MM.1S (cell line): ENCODE measurements at regions not wholly inside any gene's neighbourhood (a gene's known extent, or its start where the extent isn't known, plus 50 kb on each side); places are given as distances from the start of the nearest gene placed in this dataset.

ENCODE experiments used
- DNase-seq: peaks from one replicate; pipeline ENCODE4 v3.0.0-alpha.2; 2015
- H2AFZ ChIP-seq: fragments of 300-600 bp; sonication (generic); 2 replicates; pipeline ENCODE4 v1.6.0; 2016; ENCODE audit warnings: antibody characterized with exemption, low read length
- H3F3A ChIP-seq: fragments of 300-600 bp; sonication (generic); 2 replicates; pipeline ENCODE4 v1.6.1; 2016; ENCODE audit warnings: mild to moderate bottlenecking, antibody characterized with exemption, low read length, moderate library complexity, mixed read lengths; ENCODE audit not compliant: insufficient read depth
- H3K27ac ChIP-seq: fragments of 300-600 bp; sonication (generic); 2 replicates; pipeline ENCODE4 v1.5.1; 2016; ENCODE audit warnings: mild to moderate bottlenecking, low read length
- H3K27me3 ChIP-seq: fragments of 300-600 bp; sonication (generic); replicated peaks from 2 replicates; pipeline ENCODE4 v1.6.0; 2016; ENCODE audit warnings: low read length; ENCODE audit not compliant: insufficient read depth
- H3K36me3 ChIP-seq: fragments of 300-600 bp; sonication (generic); replicated peaks from 2 replicates; pipeline ENCODE4 v1.6.1; 2016; ENCODE audit warnings: mild to moderate bottlenecking, low read length, mixed read lengths; ENCODE audit not compliant: insufficient read depth
- H3K4me1 ChIP-seq: fragments of 300-600 bp; sonication (generic); 2 replicates; pipeline ENCODE4 v1.6.1; 2016; ENCODE audit warnings: low read length, mixed read lengths
- H3K4me2 ChIP-seq: fragments of 300-600 bp; sonication (generic); 2 replicates; pipeline ENCODE4 v1.6.0; 2016; ENCODE audit warnings: low read depth, low read length
- H3K4me3 ChIP-seq: fragments of 300-600 bp; sonication (generic); 2 replicates; pipeline ENCODE4 v1.5.1; 2016; ENCODE audit warnings: low read length, mixed read lengths
- H3K79me2 ChIP-seq: fragments of 300-600 bp; sonication (generic); 2 replicates; pipeline ENCODE4 v1.6.1; 2016; ENCODE audit warnings: mixed run types, low read length, mixed read lengths
- H3K9ac ChIP-seq: fragments of 300-600 bp; sonication (generic); 2 replicates; pipeline ENCODE4 v1.6.1; 2016; ENCODE audit warnings: low read length, mixed read lengths
- H3K9me2 ChIP-seq: fragments of 300-600 bp; sonication (generic); replicated peaks from 2 replicates; pipeline ENCODE4 v1.6.1; 2016; ENCODE audit warnings: mild to moderate bottlenecking, low read length, mixed read lengths; ENCODE audit not compliant: insufficient read depth
- H3K9me3 ChIP-seq: fragments of 300-600 bp; sonication (generic); replicated peaks from 2 replicates; pipeline ENCODE4 v1.6.1; 2016; ENCODE audit warnings: mild to moderate bottlenecking, low read length, mixed read lengths; ENCODE audit not compliant: insufficient read depth
- H4K20me1 ChIP-seq: fragments of 300-600 bp; sonication (generic); 2 replicates; pipeline ENCODE4 v1.6.1; 2016; ENCODE audit warnings: mild to moderate bottlenecking, low read length, moderate library complexity, mixed read lengths; ENCODE audit not compliant: insufficient read depth
- CTCF ChIP-seq: fragments of 300-600 bp; sonication (generic); IDR thresholded peaks from 2 replicates; pipeline ENCODE4 v1.5.1; 2016; ENCODE audit warnings: antibody characterized with exemption, low read length, mixed read lengths
- EZH2 ChIP-seq: fragments of 300-600 bp; sonication (generic); optimal IDR thresholded peaks from 2 replicates; pipeline ENCODE3; 2017; ENCODE audit warnings: low read depth, mild to moderate bottlenecking, antibody characterized with exemption, low read length, mixed read lengths
- EZH2phosphoT487 ChIP-seq: fragments of 300-600 bp; sonication (generic); IDR thresholded peaks from 2 replicates; pipeline ENCODE4 v1.6.1; 2018; ENCODE audit warnings: antibody characterized with exemption, low read length

GRCh38 chr10:9214618-9215017, 1160.1 kb downstream of the GATA3 start:
- Histone ChIP-seq H3K27me3 (no peaks in the 10 kb centered on the region), H3K79me2 (no peaks in the 10 kb centered on the region), H3F3A (no peaks in the 10 kb centered on the region), H2AFZ (no peak overlapping the region), H3K36me3 (no peaks in the 10 kb centered on the region), H3K27ac (no peak overlapping the region), H3K9me3 (no peaks in the 10 kb centered on the region), H4K20me1 (no peaks in the 10 kb centered on the region), H3K9ac (no peak overlapping the region), H3K4me1 (no peaks in the 10 kb centered on the region), H3K9me2 (no peaks in the 10 kb centered on the region), H3K4me3 (no peak overlapping the region), H3K4me2 (no peak overlapping the region)
- no peak for TF ChIP-seq EZH2phosphoT487
- TF ChIP-seq CTCF = no peak
- TF ChIP-seq EZH2 = no peak
- DNase-seq = no peak

- Histone ChIP-seq H3K9ac (no peak overlapping the region), H3K4me1 (no peaks in the 10 kb centered on the region), H3K79me2 (no peaks in the 10 kb centered on the region), H3K9me3 (no peaks in the 10 kb centered on the region), H4K20me1 (no peaks in the 10 kb centered on the region), H3K4me2 (no peak overlapping the region), H3K4me3 (no peak overlapping the region), H3K36me3 (no peaks in the 10 kb centered on the region), H3K27me3 (no peaks in the 10 kb centered on the region), H2AFZ (no peak overlapping the region), H3K9me2 (no peaks in the 10 kb centered on the region), H3F3A (no peaks in the 10 kb centered on the region), H3K27ac (no peak overlapping the region)
- no peak for TF ChIP-seq EZH2phosphoT487
- no peak for DNase-seq
Observed at GRCh38 chr10:9215121-9215520, 1160.6 kb downstream of the GATA3 start.

- H3K79me2 ChIP-seq = no peaks in the 10 kb centered on the region
- DNase-seq = no peak
- no peak overlapping the region for H2AFZ ChIP-seq
- no peak overlapping the region for H3K27ac ChIP-seq
- H3F3A ChIP-seq = no peaks in the 10 kb centered on the region
- no peaks in the 10 kb centered on the region for H3K9me2 ChIP-seq
- no peak overlapping the region for H3K9ac ChIP-seq
- H4K20me1 ChIP-seq = no peaks in the 10 kb centered on the region
- TF ChIP-seq CTCF (no peak), EZH2phosphoT487 (no peak), EZH2 (no peak)
- no peak overlapping the region for H3K4me3 ChIP-seq
- H3K4me1 ChIP-seq = no peaks in the 10 kb centered on the region
- no peaks in the 10 kb centered on the region for H3K27me3 ChIP-seq
- H3K9me3 ChIP-seq = no peaks in the 10 kb centered on the region
- H3K36me3 ChIP-seq = no peaks in the 10 kb centered on the region
- H3K4me2 ChIP-seq = no peak overlapping the region
Observed at GRCh38 chr10:9219860-9220259, 1165.4 kb downstream of the GATA3 start.

- Histone ChIP-seq H4K20me1 (no peaks in the 10 kb centered on the region), H3F3A (no peaks in the 10 kb centered on the region), H3K36me3 (no peaks in the 10 kb centered on the region), H3K27me3 (no peaks in the 10 kb centered on the region), H3K4me1 (no peaks in the 10 kb centered on the region), H3K27ac (no peak overlapping the region), H2AFZ (no peak overlapping the region), H3K4me3 (no peak overlapping the region), H3K4me2 (no peak overlapping the region), H3K79me2 (no peaks in the 10 kb centered on the region), H3K9ac (no peak overlapping the region), H3K9me3 (no peaks in the 10 kb centered on the region), H3K9me2 (no peaks in the 10 kb centered on the region)
- no peak for DNase-seq
- no peak for TF ChIP-seq CTCF
- TF ChIP-seq EZH2 = no peak
- no peak for TF ChIP-seq EZH2phosphoT487
Observed at GRCh38 chr10:9222917-9223316, 1168.4 kb downstream of the GATA3 start.
